Kidney capillary endothelial cell (primary cell): ENCODE measurements at regions not wholly inside any gene's neighbourhood (a gene's known extent, or its start where the extent isn't known, plus 50 kb on each side); places are given as distances from the start of the nearest gene placed in this dataset.
"Not testable (repeated sequence)": the region's sequence is repeated elsewhere in the genome, so short reads cannot be mapped to it uniquely, and the experiment has no call there.

Experiments
- DNase-seq: peaks from one replicate; pipeline ENCODE4 v3.0.0-alpha.2; 2018; ENCODE audit warnings: low spot score

- no peak for DNase-seq
Observed at GRCh38 chr3:158026236-158026635, 80.0 kb downstream of the SHOX2 start.

GRCh38 chr3:158019897-158020296 is 86.3 kb downstream of the SHOX2 start:
- DNase-seq: not testable (repeated sequence)

GRCh38 chr3:158018462-158018861 is 87.8 kb downstream of the SHOX2 start:
- no peak for DNase-seq

- no peak for DNase-seq
Observed at GRCh38 chr3:158012901-158013300, 93.3 kb downstream of the SHOX2 start.

GRCh38 chr3:158005391-158006100 is 100.7 kb downstream of the SHOX2 start:
- DNase-seq: no peak

- no peak for DNase-seq
Observed at GRCh38 chr3:157999246-157999645, 107.0 kb downstream of the SHOX2 start.

GRCh38 chr3:157982359-157982758 is 123.9 kb downstream of the SHOX2 start:
- no peak for DNase-seq

GRCh38 chr3:157981819-157982218 is 124.4 kb downstream of the SHOX2 start:
- no peak for DNase-seq

- no peak for DNase-seq
Observed at GRCh38 chr3:157979022-157979421, 127.2 kb downstream of the SHOX2 start.

- DNase-seq: no peak
Observed at GRCh38 chr3:157961665-157962064, 144.6 kb downstream of the SHOX2 start.

GRCh38 chr3:157958457-157958856 is 147.8 kb downstream of the SHOX2 start:
- no peak for DNase-seq

- no peak for DNase-seq
Observed at GRCh38 chr3:157956850-157957249, 149.4 kb downstream of the SHOX2 start.

- no peak for DNase-seq
Observed at GRCh38 chr3:157956176-157956575, 150.0 kb downstream of the SHOX2 start.

- DNase-seq: no peak
Observed at GRCh38 chr3:157953565-157953964, 152.7 kb downstream of the SHOX2 start.

GRCh38 chr3:157948605-157949383 is 157.4 kb downstream of the SHOX2 start:
- DNase-seq: no peak

- DNase-seq: no peak
Observed at GRCh38 chr3:157939166-157939565, 167.1 kb downstream of the SHOX2 start.

GRCh38 chr3:157938154-157938779 is 168.0 kb downstream of the SHOX2 start:
- DNase-seq: no peak

- no peak for DNase-seq
Observed at GRCh38 chr3:157931517-157931916, 174.7 kb downstream of the SHOX2 start.

- no peak for DNase-seq
Observed at GRCh38 chr3:157930000-157930780, 176.0 kb downstream of the SHOX2 start.

GRCh38 chr3:157926822-157927221 is 179.4 kb downstream of the SHOX2 start:
- no peak for DNase-seq

GRCh38 chr3:157922614-157923013 is 183.6 kb downstream of the SHOX2 start:
- no peak for DNase-seq

- DNase-seq: no peak
Observed at GRCh38 chr3:157921811-157922210, 184.4 kb downstream of the SHOX2 start.
